DMS 273 (cell line): ENCODE measurements at regions not wholly inside any gene's neighbourhood (a gene's known extent, or its start where the extent isn't known, plus 50 kb on each side); places are given as distances from the start of the nearest gene placed in this dataset.
A peak's percentile ranks its signal among the peaks of the same experiment; 100 is the strongest.
"Not testable (repeated sequence)": the region's sequence is repeated elsewhere in the genome, so short reads cannot be mapped to it uniquely, and the experiment has no call there.

Source experiments
- DNase-seq: peaks from one replicate; lab custom pipeline; 2025; ENCODE audit not compliant: unreplicated experiment; lab: John Stamatoyannopoulos, UW

DNA sequence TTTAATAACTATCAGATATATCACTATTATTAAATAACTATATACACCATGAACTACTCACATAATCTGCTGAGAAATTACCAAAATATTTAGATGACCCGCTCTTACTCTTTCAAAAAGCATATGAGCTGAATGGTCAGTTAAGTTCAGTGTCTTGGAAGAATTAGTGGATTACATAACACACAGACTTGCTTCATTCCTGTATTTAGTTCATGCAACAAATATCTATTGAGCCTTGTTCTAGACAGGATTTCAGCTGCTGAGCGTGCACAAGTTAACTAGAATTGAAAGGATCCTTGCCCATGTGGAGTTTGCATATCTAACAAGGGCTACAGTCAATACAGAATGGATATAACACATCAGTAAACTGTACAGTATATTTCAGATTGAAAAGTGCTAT is 566.2 kb downstream of the CBLN4 start:
- DNase-seq = no peak

DNA sequence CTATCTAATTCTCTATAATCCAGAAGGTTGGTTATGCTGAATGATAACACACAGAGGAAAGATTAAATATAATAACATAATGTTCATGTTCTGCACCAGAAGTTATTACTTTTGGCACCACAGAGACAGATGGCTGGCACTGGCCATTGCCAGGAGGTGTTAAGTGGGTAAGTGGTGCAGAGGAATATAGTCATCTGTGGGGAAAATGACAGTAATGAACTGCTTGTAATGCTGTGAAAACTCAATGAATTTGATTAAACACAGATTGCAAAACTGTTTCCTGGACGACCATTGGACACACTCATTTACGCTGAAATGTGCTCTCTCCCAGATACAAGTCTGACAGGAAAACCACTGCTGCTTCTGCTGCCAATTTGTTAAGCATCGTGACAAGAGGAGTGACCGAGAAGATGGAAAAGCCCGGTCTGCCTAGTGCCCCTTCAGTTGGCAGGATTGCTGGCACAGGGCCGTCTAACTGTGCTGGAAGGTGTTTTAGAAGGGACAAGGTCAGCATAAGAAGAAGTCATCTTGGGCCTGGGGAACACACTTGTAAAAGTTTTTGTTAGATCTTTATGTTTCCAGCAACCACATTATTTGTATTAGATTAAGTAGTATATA is 567.4 kb downstream of the CBLN4 start:
- no peak for DNase-seq

DNA sequence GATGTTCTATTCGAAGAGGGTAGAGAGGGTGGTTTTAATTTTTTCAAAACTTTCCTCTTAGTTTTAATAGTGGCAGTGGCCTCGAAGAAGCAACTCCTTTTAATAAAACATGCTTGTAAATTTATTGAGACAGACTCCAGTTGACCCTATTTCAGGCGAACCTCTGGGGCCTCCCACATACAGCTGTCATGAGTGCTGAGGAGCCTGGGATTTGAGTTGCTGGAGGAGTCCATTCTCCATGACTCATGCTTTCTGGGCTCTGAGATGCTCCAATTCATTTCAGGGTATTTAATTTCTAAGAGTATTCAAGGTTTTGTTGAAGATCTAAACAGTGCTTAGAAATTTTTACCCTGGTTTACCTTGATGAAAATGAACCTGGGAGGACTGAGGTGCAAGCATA is 580.4 kb downstream of the CBLN4 start:
- no peak for DNase-seq

DNA sequence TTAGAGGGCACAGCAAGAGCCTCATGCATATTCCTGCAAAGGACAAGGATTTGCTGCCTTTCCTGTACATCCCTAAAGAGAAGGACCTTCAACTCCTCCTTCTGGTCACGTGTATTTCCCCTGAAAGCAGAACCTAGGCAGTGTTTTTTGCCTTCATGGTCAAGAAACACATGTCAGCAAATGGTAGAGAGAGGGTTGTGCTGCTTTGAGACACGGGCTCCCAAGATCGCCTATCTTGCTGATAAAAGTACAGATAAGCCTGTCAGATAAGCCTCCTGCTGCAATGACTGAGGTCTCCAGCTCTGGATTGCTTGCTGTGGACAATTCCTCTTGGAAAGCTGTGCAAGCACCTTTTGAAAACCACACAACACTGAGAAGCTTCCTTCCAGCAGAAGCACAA is 580.8 kb downstream of the CBLN4 start:
- DNase-seq = no peak

DNA sequence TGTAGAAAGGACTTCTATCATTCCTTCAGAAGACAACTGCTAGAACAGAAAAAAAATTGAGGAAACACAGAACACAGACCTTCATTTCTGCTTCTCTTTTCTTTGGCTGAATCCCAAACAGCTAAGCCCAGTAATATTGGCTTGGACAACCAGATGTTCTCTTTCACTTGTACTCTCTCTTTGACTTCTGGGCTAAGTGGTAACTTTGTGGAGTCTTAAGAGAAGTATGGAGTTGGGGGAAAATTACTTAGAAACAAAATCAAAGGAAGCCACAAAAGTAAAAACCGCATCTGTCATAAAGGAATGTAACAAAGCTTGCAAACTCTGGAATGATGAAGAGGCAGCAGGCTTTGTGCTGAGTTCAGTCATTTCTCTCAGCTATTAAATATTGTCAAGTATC is 587.5 kb downstream of the CBLN4 start:
- DNase-seq = no peak

DNA sequence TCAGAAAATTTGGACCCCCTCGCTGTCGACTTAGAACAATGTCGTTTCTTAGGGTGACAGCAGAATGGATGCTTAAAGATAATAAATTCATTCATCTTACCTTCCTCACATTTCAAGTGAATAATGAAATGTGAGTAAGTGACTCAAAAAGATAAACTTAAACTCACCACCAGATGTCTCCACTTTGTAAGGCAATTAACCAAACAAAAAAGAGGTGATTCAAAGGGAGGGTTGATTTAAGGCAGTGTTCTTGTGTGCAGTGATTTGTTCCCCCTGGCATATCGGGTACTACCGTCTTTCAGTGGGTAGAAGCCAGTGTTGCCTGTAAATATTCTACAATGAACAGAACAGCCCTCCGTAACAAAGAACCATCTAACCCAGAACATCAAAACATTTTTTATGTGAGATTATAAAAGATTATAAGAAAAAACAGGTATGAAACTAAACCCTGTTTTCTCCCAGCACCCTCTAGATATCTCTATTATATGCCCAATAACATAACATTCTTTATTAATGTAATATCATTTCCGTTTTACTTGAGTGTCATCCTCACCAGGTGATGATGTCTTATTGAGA is 589.7 kb downstream of the CBLN4 start:
- DNase-seq = peak; percentile 20

DNA sequence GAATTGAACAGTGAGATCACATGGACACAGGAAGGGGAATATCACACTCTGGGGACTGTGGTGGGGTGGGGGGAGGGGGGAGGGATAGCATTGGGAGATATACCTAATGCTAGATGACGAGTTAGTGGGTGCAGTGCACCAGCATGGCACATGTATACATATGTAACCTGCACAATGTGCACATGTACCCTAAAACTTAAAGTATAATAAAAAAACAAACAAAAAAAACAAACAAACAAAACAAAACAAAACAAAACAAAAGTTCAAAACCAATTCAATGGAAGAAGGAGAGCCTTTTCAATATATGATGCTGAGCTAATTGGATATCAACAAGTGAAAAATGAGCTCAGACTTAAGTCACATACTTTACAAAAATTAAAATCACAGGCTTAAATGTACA is 592.8 kb downstream of the CBLN4 start:
- not testable (repeated sequence) for DNase-seq

DNA sequence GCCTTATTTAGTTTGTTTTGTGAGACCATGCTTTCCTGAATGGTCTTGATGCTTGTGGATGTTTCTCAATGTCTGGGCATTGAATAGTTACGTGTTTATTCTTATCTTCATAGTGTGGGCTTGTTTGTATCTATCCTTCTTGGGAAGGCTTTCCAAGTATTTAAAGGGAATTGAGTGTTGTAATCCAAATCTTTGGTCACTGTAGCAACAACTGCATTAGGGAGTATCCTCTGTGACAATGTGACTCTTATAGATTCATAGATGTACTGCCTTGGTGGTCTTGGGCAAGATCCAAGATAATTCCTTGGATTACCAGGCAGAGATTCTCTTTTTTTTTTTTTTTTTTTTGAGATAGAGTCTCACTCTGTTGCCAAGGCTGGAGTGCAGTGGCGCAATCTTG is 598.4 kb downstream of the CBLN4 start:
- no peak for DNase-seq

DNA sequence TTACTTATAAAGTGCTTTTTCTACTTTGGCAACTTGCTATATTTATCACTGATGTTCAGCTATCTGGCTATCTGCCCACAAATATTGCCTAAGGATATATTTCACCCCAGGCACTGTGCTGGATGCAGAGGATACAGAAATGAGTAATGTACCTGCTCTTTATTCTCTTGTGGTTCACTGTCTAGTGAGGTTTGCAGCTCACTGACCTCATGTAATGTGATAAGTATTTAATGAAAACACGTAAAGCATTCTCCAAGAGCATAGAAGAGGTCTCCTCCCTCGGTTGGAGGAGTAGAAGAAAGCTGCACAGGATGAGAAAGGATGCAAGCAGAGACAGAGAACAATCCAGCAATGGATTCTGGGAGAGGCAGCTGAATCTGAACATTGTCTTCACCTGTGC is 610.7 kb downstream of the CBLN4 start:
- DNase-seq = no peak

DNA sequence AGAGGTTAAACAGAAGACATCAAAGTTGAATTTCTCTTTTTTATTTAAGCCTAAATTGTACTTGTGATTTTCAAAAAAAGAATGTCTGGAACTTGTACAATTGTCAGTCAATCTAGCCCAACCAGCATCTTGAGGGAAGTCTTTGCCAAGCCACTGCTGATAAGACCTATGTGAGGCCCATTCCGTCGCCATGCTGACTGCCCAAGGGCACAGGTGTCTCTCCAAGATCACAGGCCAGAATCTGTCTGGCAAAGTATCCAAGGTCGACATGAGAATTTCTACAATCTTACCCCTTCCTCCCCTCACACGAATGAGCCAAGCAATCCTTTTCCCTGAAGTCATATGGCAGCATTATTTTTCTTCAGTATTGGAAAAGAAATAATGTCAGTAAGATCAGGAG is 614.5 kb downstream of the CBLN4 start:
- no peak for DNase-seq

DNA sequence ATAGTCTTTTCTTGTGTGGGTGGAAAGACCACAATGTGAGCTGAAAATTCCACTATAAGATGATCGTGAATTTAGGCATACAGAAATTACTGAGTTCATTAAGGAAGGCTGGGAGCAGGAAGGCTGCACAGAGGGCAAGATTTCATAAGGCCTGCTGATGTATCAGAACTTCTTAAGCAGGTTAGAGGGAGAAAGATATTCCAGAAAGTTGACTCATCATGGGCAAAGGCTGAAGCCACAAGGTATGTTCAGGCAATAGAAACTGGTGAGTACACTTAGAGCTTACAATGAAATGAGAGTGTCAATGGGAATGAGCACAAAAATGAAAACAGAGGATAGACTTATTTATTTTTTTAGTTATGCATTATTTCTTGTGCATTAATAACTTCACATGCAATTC is 618.6 kb downstream of the CBLN4 start:
- DNase-seq = no peak

DNA sequence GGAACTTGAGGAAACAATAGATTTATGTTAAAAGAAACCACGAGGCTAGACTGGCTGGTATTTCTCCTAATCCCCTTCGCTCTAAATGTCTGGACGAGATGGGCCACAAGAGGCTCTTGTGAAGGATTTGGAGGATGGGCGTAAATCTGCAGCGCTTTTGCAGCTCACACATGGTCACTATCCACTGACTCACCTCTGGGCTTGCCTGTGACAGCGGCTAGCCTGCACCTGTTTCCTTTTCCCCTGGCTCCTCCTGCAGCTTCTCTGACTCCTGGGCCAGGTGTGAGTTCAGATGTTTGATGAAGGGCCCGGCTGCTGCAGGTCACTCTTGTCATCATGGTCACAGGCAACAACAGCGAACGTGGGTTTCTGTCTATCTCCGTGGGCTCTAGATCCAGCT is 629.4 kb downstream of the CBLN4 start:
- DNase-seq = no peak

DNA sequence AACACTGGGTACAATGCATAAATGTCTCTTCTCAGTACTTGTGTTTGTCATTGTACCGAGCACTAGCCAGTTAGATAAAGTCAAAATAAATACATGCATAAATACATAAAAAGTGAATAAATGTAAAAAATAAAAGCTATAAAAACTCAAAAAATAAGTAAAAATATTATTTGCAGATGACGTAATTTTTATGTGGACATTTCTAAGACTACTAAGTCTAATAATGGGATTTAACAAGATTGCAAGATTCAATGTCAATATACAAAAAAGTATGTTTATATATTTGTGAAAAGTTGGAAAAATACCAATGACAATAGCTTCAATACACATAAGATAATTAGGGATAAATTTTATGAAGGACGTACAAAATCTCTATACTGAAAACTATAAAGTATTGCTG is 639.6 kb downstream of the CBLN4 start:
- no peak for DNase-seq

DNA sequence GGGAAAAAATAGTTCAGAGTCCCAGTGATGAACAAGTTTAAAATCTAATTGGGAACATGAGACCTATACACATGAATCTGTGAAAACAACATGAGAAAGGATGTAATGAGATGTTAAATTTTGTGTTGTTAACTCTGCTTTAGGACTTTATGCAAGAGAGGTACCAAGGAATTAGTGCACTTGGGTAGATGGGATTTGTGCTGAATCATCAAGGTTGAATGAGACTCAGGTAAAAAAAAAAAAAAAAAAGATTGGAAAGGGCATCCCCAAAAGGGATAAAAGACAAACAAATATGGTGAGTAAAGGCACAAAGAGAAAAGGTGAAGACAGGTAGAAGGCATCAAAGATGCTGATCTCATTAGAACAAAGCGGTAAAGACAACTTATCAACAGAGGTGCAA is 644.4 kb downstream of the CBLN4 start:
- no peak for DNase-seq

DNA sequence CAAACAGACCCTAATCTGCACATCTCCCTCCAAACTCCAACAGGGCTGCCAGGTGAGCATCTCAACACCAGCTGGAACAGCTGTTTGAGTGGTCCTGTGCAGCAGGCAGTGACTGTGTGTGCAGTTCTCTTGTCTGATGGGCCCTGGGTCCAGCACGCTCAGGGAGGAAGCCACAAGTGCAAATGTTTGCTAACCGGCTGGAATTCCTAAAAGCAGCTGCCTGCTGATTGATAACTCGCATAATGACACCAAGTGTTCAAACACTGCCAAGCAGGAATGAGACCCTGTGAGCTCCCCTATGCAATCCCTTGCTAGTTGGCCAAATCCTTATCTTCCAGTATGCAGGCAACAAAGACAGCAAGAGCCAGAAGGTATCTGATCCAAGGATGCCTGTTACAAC is 650.6 kb downstream of the CBLN4 start:
- DNase-seq = no peak

DNA sequence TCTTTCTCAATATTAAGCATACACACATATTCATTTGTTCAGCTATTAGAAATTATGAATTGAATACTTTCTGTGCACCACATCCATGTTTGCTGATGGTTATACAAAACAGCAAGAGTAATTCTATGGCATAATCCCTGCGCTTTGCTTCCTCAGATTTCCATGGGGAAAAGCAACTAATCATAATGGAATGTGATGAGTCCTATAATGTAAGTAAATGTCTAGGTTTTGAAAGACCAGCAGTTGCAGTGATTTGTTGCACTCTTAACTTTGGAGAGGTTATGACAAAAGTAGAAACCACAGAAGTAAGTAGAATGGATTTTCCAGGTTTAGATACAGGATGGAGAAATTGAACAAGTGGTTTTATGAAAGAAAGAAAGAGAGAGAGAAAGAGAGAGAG is 652.1 kb downstream of the CBLN4 start:
- DNase-seq = no peak

DNA sequence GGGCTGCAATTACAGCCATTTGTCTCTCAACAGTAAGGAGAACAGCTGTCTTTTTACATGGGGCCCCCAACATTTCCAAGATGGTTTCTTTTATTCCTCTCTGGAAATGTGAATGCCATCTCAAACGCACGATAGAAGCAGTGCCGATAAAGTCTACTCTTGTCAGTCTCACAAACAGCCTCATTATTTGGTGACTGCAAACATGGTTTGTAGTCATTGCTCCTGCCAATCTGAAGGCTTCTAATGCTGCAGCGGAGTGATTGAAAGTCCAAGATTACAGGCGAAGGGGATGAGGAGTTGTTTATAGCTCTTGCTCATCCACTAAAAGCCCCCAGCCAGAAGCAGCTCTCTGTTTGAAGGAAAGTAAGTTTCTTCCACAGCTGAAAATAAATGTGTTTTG is 657.1 kb downstream of the CBLN4 start:
- DNase-seq = no peak

DNA sequence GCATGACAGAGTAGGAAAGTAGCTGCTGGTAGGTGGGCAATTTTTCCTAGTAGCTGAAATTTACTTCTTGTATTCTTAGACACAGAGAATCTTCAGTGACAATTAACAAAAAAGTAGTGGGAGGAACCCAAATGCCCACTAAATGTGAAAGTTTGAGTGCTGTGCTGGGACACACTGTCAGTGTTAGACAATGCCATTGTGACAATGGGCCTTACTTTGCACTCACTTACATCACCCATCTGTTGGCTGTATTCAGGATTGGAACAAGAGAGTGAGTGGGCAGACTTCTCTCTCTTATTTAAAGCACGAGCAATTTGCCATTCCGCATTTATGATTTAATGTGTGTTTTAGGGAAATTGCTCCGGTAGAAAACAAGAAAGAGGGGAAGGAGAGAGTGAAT is 662.5 kb downstream of the CBLN4 start:
- no peak for DNase-seq

DNA sequence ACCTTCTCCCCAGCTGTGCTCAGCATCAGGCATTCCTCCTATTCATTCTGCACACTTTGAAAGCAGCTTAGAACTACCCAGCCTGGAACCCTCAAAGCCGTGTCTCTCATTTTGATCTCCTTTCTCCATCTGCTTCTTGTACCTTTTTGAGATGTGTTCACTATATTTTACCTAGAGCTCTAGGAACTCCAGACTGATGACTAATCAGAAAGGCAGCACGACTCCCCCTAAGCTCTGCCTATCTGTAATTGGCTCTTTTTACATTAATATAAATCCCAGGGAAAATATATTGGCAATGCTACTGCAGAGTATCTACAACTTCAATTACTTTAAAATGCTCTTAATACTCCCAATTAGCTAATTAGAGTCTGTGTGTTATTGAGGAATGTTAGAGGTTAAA is 671.5 kb downstream of the CBLN4 start:
- no peak for DNase-seq

DNA sequence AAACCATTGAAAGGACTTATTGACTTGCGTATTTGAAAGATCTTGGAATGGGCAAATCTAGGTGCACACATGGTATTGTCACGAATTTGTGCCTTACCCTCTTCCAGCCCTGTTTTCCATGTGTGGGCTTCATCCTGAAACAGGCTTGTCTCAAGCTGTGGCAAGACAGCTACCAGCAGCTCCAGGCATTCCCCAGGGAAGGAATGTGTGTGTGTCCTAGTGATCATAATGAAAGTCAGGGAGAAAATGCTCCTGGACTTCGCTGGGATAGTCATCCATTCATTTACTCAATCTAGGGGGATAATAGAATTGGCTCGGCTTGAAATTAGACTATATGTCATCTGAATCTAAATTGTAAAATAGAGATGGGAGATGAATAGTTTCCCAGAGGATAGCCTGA is 676.2 kb downstream of the CBLN4 start:
- DNase-seq = no peak

DNA sequence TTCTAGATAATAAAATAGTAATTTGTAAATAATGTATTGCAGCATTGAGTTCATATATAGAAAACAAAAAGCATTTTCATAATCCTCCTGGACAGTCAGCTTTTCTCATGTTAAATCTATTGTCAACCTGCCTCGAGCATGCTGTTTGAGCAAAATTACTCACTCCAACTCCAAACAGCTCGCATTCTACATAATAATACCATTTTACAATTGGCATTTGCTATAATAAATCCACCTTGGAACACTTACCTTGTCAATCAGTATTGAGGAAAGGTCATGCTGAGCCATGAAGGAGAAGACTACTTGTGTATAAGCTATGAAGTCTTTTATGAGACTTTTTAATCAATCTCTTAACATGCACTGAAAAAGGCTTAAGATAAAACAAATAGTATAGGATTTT is 682.6 kb downstream of the CBLN4 start:
- DNase-seq = no peak

DNA sequence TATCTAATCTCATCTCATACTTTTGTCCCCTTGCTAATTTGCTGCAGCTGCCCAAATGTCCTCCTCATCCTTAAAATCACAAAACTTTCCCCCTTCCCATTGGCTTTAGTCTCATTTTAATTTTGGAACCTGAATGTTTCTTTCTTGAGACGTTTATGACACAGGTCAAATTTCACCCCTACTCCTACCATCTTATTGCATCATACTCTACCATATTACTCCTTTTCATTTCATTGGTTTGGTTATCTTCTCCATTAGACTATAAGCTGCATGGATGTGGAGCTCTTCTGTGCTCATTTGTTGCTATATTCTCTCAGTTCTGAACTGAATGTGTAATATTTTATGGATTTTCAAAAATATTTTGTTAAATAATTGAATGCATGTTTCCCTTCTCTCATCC is 688.6 kb downstream of the CBLN4 start:
- DNase-seq = no peak

DNA sequence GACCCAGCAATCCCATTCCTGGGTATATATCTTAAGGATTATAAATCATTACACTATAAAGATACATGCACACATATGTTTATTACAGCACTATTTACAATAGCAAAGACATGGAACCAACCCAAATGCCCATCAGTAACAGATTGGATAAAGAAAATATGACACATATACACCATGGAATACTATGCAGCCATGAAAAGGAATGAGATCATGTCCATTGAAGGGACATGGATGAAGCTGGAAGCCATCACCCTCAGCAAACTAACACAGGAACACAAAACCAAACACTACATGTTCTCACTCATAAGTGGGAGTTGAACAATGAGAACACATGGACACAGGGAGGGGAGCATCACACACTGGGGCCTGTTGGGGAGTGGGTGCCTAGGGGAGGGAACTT is 694.5 kb downstream of the CBLN4 start:
- not testable (repeated sequence) for DNase-seq
